Peyer's patch (tissue), 4 donors: ENCODE measurements at regions not wholly inside any gene's neighbourhood (a gene's known extent, or its start where the extent isn't known, plus 50 kb on each side); places are given as distances from the start of the nearest gene placed in this dataset.

Experiments used
- DNase-seq, 3 donors: peaks; one replicate each; pipeline ENCODE4 v3.0.0-alpha.2; 2017 to 2019
- H3K27ac ChIP-seq, 4 donors: fragments of 200-600 bp; sonication (generic); one replicate each; pipeline ENCODE4 v1.5.1; 2016 to 2019
- H3K27me3 ChIP-seq, 2 donors: fragments of 200-600 bp; sonication (generic); one replicate each; pipeline ENCODE4 v1.5.1; 2019
- H3K36me3 ChIP-seq, 3 donors: fragments of 200-600 bp; sonication (generic); one replicate each; pipeline ENCODE4 v1.5.1; 2016 to 2019
- H3K4me1 ChIP-seq, 4 donors: fragments of 200-600 bp; sonication (generic); one replicate each; pipeline ENCODE4 v1.5.1; 2016 to 2019
- H3K4me3 ChIP-seq, 4 donors: fragments of 200-600 bp; sonication (generic); 1 replicate in 3 of 4; 2 replicates in 1 of 4; pipeline ENCODE4 v1.5.1; 2016 to 2019; ENCODE audit warnings: mild to moderate bottlenecking in 1 of 4
- H3K9me3 ChIP-seq, 4 donors: fragments of 200-600 bp; sonication (generic); one replicate each; pipeline ENCODE4 v1.5.1; 2016 to 2019; ENCODE audit warnings: mild to moderate bottlenecking in 1 of 4
- POLR2A ChIP-seq, 2 donors: fragments of 450-650 bp; IDR thresholded peaks; one replicate each; pipeline ENCODE4 v1.5.1; 2017; ENCODE audit warnings: antibody characterized with exemption in 2 of 2, mild to moderate bottlenecking in 2 of 2, moderate library complexity in 2 of 2
- TF ChIP-seq, protein P1 (sequence below), 6 experiments: fragments of 450-650 bp in 4 of 6; fragments of 200-600 bp in 2 of 6; sonication (generic) in 1 of 6; IDR thresholded peaks; one replicate each; pipeline ENCODE4 v1.5.1; 2017 to 2019; ENCODE audit warnings: antibody characterized with exemption in 6 of 6, mild to moderate bottlenecking in 3 of 6, moderate library complexity in 1 of 6

DNA sequence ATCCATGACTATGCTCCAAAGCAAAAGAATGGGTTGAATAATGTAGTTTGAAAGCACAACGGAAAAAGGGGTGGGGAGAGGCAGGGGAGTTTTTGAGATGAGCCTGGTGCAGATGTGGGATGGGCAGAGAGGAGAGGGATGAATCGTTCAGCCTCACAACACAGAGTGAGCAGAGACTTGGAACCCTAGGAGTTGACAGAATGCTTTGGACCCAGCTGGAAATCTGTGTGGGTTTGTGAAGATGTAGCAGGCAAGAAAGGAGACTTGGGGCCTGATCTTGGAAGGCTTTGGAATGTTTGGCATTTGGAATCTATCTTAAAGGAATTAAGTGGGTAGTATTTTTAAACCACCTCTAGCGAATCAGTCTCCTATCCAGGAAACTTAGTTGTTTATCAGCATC is 66.0 kb upstream of the KCTD1 start:
- TF ChIP-seq, protein P1, sequence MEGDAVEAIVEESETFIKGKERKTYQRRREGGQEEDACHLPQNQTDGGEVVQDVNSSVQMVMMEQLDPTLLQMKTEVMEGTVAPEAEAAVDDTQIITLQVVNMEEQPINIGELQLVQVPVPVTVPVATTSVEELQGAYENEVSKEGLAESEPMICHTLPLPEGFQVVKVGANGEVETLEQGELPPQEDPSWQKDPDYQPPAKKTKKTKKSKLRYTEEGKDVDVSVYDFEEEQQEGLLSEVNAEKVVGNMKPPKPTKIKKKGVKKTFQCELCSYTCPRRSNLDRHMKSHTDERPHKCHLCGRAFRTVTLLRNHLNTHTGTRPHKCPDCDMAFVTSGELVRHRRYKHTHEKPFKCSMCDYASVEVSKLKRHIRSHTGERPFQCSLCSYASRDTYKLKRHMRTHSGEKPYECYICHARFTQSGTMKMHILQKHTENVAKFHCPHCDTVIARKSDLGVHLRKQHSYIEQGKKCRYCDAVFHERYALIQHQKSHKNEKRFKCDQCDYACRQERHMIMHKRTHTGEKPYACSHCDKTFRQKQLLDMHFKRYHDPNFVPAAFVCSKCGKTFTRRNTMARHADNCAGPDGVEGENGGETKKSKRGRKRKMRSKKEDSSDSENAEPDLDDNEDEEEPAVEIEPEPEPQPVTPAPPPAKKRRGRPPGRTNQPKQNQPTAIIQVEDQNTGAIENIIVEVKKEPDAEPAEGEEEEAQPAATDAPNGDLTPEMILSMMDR (IDR thresholded peaks at IDR 0.05), result no peak
- no peak for TF ChIP-seq POLR2A (IDR thresholded peaks at IDR 0.05)
- Histone ChIP-seq H3K9me3 (no peaks in the 10 kb centered on the region), H3K4me1 (no peaks in the 10 kb centered on the region), H3K27me3 (no peaks in the 10 kb centered on the region), H3K27ac (no peak overlapping the region), H3K4me3 (no peak overlapping the region), H3K36me3 (no peaks in the 10 kb centered on the region)
- no peak for DNase-seq
